ENCODE measurements at regions not wholly inside any gene's neighbourhood (a gene's known extent, or its start where the extent isn't known, plus 50 kb on each side); places are given as distances from the start of the nearest gene placed in this dataset.

GRCh38 chr5:2283481-2284045, 400.8 kb upstream of the IRX4 start:
- TF ChIP-seq, protein P1, sequence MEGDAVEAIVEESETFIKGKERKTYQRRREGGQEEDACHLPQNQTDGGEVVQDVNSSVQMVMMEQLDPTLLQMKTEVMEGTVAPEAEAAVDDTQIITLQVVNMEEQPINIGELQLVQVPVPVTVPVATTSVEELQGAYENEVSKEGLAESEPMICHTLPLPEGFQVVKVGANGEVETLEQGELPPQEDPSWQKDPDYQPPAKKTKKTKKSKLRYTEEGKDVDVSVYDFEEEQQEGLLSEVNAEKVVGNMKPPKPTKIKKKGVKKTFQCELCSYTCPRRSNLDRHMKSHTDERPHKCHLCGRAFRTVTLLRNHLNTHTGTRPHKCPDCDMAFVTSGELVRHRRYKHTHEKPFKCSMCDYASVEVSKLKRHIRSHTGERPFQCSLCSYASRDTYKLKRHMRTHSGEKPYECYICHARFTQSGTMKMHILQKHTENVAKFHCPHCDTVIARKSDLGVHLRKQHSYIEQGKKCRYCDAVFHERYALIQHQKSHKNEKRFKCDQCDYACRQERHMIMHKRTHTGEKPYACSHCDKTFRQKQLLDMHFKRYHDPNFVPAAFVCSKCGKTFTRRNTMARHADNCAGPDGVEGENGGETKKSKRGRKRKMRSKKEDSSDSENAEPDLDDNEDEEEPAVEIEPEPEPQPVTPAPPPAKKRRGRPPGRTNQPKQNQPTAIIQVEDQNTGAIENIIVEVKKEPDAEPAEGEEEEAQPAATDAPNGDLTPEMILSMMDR (IDR thresholded peaks at IDR 0.05) = no peak
- TF ChIP-seq POLR2A (IDR thresholded peaks at IDR 0.05) = no peak
